GM21381 (cell line): ENCODE measurements at regions not wholly inside any gene's neighbourhood (a gene's known extent, or its start where the extent isn't known, plus 50 kb on each side); places are given as distances from the start of the nearest gene placed in this dataset.

Experiments
- ATAC-seq: cut with Tn5 transposase; IDR thresholded peaks from one replicate; pipeline ENCODE4 v1.9.1; 2021; ENCODE audit warnings: mild to moderate bottlenecking, moderate library complexity; ENCODE audit not compliant: unreplicated experiment

DNA sequence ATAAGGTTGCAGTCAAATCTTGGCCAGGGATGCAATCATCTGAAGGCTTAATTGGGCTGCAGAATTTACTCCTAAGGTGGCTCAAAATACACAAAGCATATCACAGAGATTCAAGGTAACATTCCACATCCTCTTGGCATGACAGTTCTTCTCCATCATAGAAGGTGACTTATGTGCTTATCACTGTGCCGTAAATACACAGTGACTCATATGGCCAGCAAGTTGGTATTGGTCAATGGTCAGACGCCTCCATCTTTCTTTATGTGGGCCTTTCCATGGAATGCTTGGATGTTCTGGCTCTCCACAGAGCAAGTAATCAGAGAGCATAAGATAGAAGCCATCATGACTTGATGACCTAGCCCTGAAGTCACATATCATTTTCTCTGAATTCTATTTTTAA is 168.8 kb upstream of the ST8SIA2 start:
- ATAC-seq: no peak

DNA sequence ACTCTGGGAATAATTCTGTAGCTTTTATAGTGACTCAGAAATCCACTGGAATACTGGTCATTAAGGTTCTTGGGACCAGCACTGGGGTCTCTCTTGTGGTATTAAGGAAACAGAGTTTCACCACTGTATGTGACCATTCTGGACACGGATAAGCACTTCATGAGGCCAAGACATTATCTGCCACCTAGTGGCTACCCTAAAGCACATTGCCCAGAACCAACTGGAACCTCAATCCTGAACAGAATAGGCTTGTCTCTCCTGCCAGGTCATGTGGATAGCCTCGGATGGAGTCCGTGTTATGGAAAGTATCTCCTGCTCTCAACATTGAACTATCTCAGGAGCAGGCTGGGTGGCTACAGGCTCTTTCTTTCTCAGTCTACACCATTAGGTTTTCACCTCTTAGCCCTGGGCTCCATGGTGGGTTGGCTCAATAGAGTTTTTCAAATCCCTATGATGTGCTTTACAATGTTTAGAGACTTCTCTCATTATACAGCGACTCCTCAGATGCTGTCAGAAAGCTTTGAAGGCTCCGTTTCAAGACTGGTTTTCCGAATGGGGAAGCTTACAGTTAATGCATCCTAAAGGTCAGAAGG is 167.6 kb upstream of the ST8SIA2 start:
- no peak for ATAC-seq

DNA sequence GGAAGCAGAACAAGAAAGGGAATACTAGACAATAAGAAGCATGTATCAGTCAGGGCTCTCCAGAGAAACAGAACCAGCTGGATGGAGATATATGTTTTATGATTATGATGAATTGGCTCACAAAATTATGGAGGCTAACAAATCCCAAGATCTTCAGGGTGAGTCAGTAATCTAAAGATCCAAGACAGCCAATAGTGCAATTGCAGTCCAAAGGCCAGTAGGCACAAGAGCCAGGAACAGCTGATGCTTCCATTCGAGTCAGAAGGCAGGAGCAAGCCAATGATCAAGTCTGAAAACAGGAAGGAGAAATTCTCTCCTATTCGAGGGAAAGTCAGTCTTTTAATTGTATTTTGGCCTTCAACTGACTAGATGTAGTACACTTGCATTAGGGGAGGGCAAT is 164.9 kb upstream of the ST8SIA2 start:
- no peak for ATAC-seq

GRCh38 chr15:92231461-92231860 is 162.2 kb upstream of the ST8SIA2 start:
- ATAC-seq: no peak

- no peak for ATAC-seq
These were observed 161.4 kb upstream of the ST8SIA2 start for GRCh38 chr15:92232317-92232716.

GRCh38 chr15:92232876-92233275 is 160.8 kb upstream of the ST8SIA2 start:
- ATAC-seq: no peak

DNA sequence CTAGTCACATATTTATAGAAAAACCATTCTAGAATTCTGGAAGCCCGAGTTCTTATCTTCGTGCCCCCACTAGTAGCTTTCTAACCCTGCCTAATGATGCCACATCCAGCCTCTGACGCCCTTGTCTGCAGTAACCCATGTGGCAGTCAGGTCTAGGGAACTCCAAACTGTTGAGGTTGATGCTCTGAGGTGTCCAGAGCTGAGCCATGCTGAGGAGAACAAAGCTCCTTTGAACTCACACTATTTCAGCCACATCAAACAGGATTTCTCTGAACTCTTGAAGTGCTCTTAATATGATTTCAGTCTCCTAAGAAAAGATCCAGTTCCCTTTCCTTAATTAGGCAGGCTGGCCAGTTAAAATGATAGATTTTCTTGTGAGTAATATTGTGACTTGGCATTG is 150.5 kb upstream of the ST8SIA2 start:
- no peak for ATAC-seq

GRCh38 chr15:92244703-92245102 is 149.0 kb upstream of the ST8SIA2 start:
- no peak for ATAC-seq

DNA sequence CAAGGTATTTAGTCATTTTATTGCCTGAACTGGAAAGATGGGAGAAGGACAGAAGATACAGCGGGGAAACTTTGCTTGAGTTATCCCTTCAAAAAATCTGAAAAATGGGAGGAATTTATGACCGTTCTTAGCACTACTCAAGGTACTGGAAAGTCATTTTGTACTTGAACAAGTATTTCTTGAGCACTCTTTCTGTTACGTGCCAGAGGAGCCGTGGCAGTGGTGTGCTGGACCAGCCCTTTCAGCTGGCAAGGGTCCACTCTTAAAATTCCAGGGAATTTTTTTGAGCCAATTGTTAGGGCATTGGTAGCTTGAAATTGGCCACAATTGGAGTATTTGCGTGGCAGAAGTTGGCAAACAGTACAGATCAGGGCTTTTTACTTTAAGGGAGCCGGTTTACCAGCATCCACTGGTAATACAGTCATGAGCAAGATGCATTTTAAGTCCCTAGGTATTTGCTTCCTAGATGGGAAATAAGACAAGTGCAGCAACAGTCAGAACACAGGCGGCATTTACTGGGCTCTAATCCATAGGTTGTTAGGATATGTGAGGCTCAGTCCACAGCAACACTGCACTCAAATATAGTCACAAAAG is 145.9 kb upstream of the ST8SIA2 start:
- no peak for ATAC-seq

- ATAC-seq: no peak
These were observed 126.6 kb upstream of the ST8SIA2 start for GRCh38 chr15:92266796-92267685.

GRCh38 chr15:92268900-92269299 is 124.8 kb upstream of the ST8SIA2 start:
- ATAC-seq: no peak

GRCh38 chr15:92271179-92271578 is 122.5 kb upstream of the ST8SIA2 start:
- no peak for ATAC-seq

GRCh38 chr15:92272106-92272505 is 121.6 kb upstream of the ST8SIA2 start:
- no peak for ATAC-seq

- ATAC-seq: no peak
These were observed 120.4 kb upstream of the ST8SIA2 start for GRCh38 chr15:92273286-92273685.

GRCh38 chr15:92273723-92274122 is 120.0 kb upstream of the ST8SIA2 start:
- ATAC-seq: no peak

- ATAC-seq: no peak
These were observed 115.9 kb upstream of the ST8SIA2 start for GRCh38 chr15:92277776-92278175.

DNA sequence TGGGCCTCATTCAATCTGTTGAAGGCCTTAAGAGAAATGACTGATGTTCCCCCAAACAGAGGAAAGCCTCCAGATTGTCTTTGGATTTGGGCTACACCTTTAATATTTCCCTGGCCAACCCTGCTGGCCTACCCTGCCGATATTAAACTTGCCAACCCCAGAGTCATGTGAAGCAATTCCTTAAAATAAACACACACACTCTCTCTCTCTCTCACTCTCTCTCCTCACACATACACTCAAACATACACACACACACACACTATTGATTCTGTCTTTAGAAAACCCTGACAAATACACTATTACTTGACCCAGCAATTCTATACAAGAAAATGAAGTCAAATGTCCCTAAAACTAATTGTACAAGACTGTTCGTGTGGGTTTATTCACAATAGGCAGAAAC is 109.9 kb upstream of the ST8SIA2 start:
- ATAC-seq: no peak

DNA sequence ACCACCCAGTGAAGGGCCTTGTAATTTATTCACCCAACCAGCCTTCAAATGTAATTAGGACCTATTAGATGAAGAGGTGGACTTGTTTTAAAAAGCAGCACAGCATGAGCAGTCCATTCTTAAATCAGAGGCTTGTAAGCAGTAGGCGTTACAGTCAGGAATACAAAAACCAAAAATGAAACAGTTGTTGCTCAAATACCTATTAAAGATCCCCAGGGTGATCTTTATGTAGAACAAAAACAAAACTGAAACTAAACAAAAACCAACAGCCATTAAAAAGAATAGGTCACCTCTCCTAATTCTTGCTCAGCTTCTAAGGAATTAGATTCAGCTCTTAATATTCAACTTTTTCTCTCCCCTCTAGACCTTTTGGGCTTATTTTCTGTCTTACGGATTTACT is 104.9 kb upstream of the ST8SIA2 start:
- ATAC-seq: peak; percentile 83

- ATAC-seq: no peak
These were observed 103.9 kb upstream of the ST8SIA2 start for GRCh38 chr15:92289733-92290132.

- ATAC-seq: no peak
These were observed 103.2 kb upstream of the ST8SIA2 start for GRCh38 chr15:92290359-92290992.

DNA sequence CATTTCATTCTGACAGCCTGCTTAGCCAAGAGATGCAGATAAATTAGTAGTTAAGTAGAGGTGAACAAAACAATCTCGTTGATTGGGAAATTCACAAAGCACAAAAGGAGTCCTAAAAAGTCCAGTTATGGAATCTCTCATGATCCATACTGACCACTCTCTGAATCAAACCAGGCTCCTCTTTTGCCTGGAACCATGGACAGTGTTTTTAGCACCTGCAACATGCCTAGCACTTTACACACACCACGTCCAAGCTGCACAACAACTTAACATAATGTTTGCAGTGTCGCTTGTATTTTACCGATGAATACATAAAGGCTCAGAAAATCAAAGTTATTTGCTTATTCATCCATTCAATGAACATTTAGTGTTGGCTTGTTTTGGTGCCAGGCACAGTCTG is 101.8 kb upstream of the ST8SIA2 start:
- no peak for ATAC-seq

GRCh38 chr15:92294759-92295158 is 98.9 kb upstream of the ST8SIA2 start:
- no peak for ATAC-seq
